Suppressor macrophage (primary cell): ENCODE measurements at regions not wholly inside any gene's neighbourhood (a gene's known extent, or its start where the extent isn't known, plus 50 kb on each side); places are given as distances from the start of the nearest gene placed in this dataset.
"Not testable (repeated sequence)": the region's sequence is repeated elsewhere in the genome, so short reads cannot be mapped to it uniquely, and the experiment has no call there.

Source experiments
- DNase-seq, 4 experiments: peaks; one replicate each; pipeline ENCODE4 v3.0.0-alpha.2; 2020 to 2022

DNA sequence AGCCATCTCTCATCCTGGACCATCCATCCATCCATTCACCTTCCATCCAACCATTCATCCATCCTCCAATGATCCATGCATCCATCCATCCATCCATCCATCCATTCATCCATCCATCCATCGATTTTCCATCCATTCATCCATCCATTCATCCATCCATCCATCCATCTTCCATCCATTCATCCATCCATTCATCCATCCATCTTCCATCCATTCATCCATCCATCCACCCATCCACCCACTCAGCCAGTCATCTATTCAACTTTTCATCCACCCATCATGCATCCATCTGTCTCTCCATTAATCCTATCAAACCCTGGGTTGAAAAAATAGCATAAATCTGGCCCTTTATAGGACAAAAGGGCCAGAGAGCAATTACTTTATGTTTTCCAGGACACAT lies 158.3 kb upstream of the WSCD1 start:
- no peak for DNase-seq

DNA sequence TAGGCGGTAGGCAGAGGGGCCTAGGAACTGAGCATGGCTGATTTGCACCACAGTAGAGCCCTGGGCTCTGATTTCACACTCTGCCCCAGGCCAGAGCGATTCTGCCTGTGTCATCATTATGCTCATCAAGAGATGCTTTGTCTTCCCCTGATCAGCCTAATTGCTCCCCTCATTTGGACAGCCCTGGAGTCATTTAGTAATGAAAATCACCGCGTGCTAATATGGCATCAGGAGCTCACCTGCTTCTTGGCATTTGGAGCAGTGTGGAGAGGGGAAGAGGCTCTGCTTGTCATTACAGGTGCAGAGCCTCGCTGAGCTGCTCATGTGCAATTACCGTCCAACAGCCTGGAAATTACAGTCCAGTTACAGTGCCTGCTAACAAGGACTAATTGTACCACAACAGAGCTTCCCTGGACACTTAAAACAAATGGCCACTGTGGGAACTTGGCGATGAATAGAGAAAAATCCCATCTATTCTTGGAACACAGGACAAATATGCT lies 157.1 kb upstream of the WSCD1 start:
- DNase-seq = no peak

DNA sequence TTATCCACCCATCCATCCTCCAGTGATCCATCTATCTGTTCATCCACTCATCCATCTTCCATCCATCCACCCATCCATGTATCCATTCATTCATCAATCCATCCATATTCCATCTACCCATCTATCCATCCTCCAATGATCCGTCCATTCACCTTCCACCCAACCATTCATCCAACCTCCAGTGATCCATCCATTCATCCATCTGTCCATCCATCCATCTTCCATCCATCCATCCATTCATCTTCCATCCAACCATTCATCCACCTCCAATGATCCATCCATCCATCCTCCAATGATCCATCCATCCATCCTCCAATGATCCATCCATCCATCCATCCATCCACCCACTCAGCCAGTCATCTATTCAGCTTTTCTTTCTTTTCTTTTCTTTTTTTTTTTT lies 156.5 kb upstream of the WSCD1 start:
- DNase-seq = no peak

DNA sequence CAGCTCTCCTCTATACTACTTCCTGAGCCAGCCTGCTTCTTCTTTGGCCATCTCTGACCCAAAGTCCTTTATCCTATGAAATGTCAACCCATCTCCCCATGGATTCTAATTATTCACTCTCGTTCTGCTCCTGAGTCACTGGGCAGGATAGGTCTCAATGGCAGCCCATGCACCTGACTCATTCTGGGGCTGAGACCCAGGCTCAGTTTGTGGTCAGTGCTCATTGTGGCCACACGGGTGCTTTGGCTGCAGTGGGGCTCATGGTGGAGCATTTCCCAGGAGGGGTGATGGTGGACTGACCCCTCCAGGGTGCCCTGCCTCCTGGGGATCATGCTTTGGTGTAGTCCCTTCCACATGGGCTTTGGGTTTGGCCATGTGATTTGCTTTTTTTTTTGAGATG lies 154.8 kb upstream of the WSCD1 start:
- no peak for DNase-seq

DNA sequence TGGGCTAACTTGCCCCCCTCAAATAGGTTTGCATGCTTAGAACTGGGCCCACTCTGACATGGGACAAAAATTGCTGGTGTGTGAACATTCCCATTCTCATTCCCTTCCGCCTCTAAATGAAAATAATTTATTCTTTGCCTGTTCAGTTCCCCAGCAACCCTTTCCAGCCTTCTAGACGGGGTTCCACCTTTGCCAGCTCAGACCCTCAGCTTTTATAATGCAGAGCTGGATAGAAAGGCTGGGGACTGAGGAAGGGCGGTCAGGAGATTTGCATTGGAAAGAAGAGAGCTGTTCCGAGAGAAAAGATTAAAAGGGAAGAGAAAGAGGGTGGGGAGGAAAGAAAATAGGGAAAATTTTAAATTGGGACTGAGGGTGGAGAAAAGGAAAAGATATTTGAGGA lies 151.1 kb upstream of the WSCD1 start:
- DNase-seq = no peak

DNA sequence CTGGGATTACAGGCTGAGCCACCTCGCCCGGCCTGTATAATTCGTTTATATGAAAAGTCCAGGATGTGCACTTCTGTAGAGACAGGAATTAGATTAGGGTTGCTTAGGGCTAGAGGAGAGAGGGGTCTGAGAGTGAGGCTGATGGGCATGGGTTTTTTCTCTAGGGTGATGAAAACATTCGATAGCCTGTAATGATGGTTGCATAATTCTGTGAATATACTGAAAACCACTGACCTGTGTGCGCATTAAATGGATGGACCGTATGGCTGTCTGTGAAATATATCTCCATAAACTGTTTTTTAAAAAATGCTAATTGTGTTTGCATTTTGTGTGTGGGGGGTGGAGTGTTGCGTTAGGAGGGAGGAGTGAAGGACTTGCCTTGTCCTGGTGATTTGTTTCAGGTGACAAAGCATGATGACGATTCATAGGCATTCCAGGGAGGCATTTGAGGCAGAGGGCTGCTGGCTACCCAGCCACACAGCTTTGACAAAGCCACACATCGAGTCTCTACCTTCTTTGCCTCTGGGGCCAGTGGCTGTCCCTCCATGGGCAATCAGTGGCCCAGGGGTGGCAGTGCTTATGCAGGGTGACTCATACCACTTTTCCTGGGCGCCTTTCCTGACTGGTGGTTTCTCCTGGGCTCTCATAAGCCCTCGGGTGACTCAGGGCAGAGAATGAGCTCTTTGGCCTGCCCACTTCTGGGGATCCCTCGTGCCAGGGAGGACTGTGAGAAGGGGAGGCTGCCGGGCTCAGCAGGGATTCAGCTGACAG lies 148.5 kb upstream of the WSCD1 start:
- DNase-seq = no peak

DNA sequence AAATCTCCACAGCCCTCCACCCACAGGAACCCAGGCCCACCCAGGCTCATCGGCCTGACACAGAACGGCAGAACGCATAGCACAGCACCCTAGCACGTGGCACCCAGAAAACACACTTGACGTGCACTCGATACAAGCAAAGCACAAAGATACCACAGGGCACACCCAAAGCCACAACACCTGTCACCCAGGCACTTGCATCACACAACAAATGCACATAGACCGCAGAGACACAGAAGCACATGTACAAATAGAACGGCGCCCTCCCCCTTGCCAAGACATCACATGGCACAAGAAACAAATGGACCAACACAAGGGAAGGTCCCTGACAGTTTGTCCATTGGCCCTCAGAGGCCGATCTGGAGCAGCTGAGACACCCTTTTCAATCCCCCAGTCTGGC lies 147.7 kb upstream of the WSCD1 start:
- DNase-seq = no peak

DNA sequence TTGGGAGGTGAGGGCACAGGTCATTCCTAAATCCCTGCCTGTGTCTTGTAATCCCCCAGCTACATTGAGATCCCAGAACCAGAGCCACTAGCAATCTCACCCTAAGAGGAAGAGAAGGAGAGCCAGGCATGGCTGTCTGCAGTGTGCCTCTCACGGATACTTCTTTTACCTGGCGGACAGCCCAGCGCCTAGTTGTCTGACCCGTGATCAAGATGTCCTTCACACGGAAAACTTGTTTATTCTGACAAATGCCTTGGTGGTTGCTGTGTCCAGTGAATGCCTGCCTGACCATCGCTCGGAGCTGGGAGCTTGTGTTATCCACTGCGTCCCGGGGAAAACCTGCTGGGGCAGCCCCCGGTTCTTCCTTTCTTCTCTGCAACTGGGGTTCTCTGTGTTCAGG lies 140.5 kb upstream of the WSCD1 start:
- DNase-seq = no peak

DNA sequence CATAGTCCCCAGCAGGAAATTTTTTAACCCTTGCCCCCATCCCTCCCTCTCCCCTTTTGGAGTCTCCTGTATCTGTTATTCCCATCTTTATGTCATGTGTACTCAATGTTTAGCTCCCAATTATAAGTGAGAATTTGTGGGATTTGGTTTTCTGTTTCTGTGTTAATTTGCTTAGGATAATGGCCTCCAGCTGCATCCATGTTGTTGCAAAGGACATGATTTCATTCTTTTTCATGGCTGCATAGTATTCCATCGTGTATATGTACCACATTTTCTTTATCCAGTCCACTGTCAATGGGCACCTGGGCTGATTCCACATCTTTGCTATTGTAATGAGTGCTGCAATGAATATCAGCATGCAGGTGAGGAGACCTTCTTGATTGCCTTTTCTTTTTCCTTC lies 139.6 kb upstream of the WSCD1 start:
- DNase-seq = not testable (repeated sequence)

DNA sequence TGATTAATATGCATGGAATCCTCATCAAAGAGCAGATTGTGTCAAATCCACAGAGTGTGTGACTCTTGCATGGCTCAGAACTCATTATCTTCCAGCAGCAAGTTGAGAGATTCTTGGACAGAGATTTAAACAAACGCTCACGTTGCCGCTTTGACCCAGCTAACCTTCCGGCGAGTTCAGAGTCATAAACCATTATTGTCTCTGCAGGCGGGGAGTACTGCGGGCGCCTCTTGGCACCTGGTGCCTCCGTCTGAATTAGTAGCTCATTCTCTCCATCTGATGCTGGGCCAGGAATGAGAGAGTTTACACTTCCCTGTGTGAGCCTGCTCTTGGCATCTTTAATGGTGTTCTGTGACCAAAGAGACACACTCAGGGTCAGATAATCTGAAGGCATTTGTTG lies 138.6 kb upstream of the WSCD1 start:
- DNase-seq = no peak

DNA sequence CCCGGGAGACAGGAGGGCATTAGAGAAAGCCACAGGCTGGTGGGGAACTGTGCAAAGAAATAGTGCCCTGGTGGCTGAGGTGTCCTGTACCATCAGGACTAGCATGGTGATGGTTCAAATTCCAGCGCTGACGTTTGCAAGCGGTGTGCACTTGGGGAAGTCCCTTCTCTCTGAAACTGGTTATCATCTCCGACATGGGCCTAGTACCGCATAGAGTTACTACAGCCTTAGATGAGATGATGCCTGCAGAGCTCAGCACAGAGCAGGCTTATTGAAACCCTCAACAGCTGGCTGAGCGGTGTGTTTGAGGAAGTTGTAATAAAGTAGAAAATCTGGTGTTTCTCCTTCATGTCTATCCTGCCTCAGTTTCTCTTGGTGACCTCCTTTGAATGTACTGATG lies 136.7 kb upstream of the WSCD1 start:
- DNase-seq = no peak

DNA sequence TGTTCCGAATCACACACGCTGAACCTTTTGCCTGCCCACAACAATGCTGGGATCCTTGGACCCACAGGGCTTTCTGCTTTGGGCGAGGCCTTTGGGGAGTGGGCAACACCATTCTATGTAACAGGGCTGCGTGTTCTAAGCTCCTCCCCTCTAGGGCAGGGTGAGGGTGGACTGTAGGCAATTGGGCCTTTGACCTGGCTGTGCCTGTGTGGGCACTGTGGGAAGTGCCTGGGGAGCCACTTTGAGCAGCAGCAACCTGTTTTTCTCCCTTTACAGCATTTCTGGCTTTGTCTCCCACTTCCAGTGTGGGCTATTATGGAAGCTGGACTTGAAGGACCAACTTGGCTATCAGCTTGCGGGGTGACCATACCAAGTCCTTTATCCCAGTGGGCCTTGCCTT lies 128.9 kb upstream of the WSCD1 start:
- DNase-seq = no peak

DNA sequence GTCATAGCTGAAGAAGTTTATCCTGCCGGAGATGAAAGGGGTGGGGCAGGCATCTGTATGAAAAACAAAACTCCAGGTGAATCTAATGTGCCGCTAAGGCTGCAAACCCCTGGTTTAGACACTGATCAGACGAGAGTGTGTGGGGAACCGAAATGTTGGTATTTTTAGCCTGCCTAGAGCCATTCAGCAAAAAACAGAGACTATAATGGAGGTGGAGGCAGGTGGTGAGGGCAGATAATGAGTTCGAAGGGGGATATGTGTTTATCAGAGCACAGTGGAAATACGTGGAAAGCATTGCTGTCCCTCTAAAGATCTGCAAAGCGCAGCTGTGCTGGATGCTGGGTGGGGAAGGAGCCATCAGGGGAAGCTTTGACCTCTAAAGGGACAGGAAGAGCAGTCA lies 127.5 kb upstream of the WSCD1 start:
- DNase-seq = no peak

DNA sequence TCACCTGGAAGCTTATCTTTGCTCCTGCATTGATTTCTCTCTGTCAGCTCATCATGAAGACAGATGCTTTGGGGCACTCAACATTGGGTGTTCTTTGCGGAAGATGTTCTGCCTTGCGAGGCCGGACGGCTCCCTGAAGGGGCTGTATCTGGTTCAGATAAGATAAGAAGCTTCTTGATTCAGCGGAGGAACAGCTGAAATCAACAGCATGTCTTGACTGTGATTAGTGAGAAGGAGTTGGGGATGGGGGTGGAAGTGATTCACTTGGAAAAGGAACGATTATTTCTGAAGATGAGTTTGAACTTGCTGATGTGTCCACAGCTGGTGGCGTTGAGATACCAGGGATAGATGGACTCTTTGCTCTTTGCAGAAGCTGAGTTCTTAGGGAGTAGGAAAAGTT lies 126.9 kb upstream of the WSCD1 start:
- DNase-seq = no peak

DNA sequence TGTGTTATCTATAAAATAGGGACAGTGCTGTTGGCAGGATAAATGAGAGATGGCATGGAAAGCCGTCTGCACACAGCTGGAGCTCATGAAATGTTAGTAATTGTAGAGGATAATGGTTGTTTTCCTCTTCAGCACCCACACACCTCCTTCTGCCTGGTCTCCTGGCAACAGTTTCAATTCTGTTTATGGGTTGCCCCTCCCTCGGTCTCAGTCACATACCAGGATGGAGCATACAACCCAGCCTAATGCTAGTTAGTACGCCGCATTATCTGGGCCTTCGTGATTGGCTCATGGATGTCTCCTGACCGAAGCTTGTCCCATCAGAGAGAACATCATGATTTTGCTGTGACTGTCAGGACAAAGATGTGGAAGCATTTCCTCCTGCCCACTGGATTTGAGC lies 126.2 kb upstream of the WSCD1 start:
- DNase-seq = no peak

DNA sequence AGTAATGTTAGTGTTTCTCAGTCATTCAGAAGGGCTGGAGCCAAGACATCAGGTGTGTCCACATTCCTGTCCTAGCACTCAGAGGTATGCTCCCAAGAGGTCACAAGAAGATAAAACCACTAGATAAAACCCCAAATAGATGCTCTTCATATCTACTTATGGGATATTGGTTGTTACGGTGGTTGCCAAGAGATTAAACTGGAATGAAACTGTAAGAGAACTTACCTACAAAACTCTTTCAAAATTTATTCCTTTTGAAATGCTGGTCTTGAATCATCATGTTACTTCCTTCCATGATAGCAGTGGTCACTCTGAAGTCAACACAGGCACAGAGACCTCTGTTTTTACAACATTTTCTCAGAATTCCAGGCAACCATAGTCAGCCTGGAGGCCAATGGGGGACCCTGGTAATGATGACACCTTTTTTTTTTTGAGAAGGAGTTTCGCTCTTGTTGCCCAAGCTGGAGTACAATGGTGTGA lies 122.4 kb upstream of the WSCD1 start:
- DNase-seq = no peak

DNA sequence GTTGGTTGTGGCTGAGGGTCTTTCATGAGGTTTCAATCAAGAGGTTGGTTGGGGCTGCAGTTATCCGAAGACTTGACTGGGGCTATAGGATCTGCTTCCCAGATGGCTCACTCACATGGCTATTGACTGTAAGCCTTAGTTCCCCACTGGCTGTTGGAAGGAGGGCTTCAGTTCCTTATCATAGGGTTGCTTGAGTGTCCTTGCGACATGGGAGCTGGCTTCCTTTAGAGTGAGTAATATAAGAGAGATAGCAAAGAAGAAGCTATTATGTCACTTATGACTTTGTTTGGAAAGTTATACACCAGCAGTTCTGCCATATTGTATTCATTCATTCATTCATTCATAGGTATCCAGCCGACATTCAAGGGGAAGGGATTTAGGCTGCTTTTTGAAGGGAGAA lies 121.4 kb upstream of the WSCD1 start:
- peak in 1 of 4 experiments; percentile 1 for DNase-seq

DNA sequence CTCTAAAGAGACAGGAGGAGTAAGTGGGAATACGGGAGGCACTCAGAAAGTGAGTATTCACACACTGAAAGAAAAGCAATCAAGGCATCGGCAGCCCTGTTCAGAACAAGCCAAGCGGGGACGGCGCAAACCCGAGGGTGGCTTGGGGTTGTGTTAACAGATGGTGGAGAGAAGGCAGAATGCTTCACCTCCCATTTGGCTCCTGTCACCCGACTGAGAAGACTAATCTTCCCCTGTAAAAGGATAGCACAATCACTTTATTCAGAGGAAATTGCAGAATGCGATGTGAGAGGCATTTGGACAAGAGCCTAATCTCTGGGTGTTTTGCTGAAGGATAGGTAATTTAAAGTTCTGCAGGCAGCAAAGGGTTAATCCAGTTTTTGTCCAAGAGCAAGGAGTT lies 119.3 kb upstream of the WSCD1 start:
- DNase-seq = no peak

DNA sequence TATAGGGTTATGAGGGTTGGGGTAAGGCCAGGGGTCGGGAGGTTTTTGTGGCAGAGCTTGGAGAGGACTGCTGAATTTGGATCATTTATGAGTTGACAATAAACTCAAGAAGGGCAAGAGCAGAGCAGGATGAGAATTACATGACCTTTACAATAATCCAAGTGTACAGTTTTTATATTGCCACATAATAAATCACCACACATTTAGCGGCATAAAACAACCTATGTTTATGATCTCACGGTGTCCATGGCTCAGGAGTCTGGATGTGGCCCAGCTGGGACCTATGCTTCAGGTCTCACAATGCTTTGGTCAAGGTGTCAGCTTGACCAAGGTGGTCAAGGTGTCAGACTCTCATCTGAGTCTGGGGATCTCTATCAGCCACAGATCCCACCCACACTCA lies 118.3 kb upstream of the WSCD1 start:
- no peak for DNase-seq

DNA sequence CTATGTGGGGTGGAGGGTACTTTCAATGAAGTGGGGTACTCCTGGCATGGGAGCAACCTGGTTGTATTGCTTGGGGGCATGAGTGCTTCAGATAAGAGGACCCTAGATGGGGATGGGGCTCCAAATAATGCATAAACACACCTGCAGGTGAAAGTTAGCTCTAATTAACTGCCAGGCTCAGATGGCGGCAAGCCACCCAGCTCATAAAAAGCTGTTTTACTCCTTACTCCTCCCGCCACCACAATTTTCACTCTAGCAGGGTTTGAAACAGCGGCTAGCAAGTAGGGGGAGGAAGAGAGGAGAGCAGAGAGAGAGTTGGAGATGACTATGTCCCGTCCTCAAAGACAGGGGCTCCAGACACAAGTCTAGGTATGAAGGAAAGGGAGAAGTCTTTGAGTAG lies 117.7 kb upstream of the WSCD1 start:
- DNase-seq = no peak

DNA sequence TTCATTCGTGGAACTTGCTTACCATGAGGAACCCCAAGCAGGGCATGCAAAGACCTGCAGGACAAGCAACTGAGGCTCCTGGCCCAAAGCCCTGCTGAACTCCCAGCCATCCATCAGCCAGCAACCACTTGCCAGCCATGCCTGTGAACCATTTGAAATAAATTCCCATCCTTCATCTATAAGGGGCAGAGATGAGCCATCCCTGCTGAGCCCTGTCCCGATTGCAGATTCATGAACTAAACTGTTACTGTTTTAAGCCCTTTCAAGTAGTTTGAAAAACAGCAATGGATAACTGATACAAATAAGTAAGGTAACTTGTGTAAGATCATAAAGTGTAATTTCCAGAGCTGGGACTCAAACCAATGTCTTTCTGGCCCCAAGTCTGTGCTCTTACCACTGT lies 114.4 kb upstream of the WSCD1 start:
- DNase-seq = no peak

DNA sequence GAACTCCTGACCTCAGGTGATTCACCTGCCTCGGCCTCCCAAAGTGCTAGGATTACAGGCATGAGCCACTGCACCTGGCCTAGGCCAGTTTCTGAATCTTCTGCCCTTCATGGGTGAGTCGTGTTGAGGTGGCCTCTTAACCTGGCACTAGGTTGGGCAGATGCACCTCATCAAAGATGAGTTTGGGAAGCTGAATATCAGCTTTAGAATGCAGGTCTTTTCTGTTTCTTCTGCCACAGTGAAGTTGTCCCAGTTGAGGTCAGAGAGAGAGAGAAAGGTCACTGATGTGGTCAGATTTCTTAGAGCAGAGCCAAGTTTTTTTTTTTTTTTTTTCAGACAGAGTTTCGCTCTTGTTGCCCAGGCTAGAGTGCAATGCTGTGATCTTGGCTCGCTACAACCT lies 111.3 kb upstream of the WSCD1 start:
- DNase-seq = no peak

DNA sequence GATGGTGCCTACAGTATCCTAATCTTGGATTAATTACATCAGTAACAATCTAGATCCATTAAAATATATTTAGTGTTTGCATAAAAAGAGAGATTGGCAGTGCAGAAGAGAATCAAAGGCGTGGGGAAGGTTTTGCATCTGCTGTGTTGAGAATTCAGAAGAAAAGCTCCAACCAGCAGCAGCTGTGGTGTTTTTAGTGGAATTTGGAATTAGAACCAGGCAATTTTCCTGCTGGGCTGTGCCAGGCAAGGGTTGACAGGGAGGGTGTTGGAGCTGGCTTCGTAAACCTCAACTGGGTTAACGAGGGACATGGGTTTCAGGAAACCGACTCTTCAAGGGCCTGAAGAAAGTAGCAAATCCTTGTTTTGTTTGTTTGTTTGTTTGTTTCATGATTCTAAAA lies 107.8 kb upstream of the WSCD1 start:
- DNase-seq = no peak

DNA sequence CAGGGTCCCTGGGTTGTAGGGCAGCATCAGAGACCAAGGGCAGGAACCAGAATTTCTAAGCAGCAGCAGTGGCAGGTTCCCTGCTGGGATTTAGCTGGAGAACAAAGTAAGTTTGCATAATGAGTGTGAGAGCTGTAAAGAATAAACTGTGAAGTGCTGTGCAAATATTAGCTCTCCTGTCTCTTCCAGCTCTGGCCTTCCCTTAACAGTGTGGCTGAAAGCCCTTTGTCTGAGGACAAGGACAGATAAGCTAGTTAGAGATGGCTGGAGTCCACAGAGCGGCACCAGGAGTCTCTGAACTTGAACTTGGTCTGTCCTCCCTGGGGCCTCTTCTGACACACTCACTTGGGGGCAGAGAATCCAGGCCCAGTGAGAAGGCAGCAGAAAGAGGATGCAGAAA lies 98.2 kb upstream of the WSCD1 start:
- no peak for DNase-seq

DNA sequence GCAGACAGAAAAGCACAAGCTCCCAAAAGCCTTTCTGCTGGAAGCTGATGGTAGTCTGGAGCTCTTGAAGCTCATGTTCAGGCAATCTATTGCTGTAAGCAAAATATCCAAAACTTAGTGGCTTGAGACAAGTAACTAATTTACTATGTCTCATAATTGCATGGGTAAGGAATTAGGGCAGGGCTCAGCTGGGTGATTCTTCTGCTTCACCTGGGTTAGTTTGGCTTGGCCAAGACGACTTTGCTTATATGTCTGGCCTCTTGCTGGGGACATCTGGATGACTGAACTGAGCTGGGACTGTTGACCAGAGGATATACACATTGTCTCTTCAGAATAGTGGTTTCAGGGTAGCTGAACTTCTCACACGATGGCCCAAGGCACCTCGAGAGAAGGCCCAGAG lies 96.8 kb upstream of the WSCD1 start:
- DNase-seq = no peak
